NT2/D1 (cell line): ENCODE measurements at regions not wholly inside any gene's neighbourhood (a gene's known extent, or its start where the extent isn't known, plus 50 kb on each side); places are given as distances from the start of the nearest gene placed in this dataset.

ENCODE experiments used
- SUZ12 ChIP-seq: IDR thresholded peaks from 2 replicates; pipeline ENCODE4 v1.6.1; 2011; ENCODE audit not compliant: insufficient read length, insufficient read depth; ENCODE audit errors: extremely low read depth
- YY1 ChIP-seq: IDR thresholded peaks from 2 replicates; pipeline ENCODE4 v1.6.1; 2011; ENCODE audit not compliant: insufficient read length, insufficient read depth

- no peak for TF ChIP-seq YY1
- no peak for TF ChIP-seq SUZ12
Observed at GRCh38 chr6:100176951-100177710, 183.1 kb upstream of the MCHR2 start.
